ENCODE measurements at regions not wholly inside any gene's neighbourhood (a gene's known extent, or its start where the extent isn't known, plus 50 kb on each side); places are given as distances from the start of the nearest gene placed in this dataset.
"Not testable (repeated sequence)": the region's sequence is repeated elsewhere in the genome, so short reads cannot be mapped to it uniquely, and the experiment has no call there.

GRCh38 chrX:734362-734761, 103.8 kb downstream of the SHOX start:
- no peak for DNase-seq (ENCODE audit: low read depth)

- DNase-seq (ENCODE audit: low read depth), result no peak
Measured at GRCh38 chrX:733961-734360, 103.4 kb downstream of the SHOX start.

GRCh38 chrX:729583-730409, 99.2 kb downstream of the SHOX start:
- DNase-seq (ENCODE audit: low read depth), result no peak

- DNase-seq (ENCODE audit: low read depth), result not testable (repeated sequence)
Measured at GRCh38 chrX:729101-729500, 98.5 kb downstream of the SHOX start.

- DNase-seq (ENCODE audit: low read depth), result not testable (repeated sequence)
Measured at GRCh38 chrX:728639-729038, 98.0 kb downstream of the SHOX start.

- DNase-seq (ENCODE audit: low read depth), result no peak
Measured at GRCh38 chrX:727738-728621, 97.4 kb downstream of the SHOX start.

GRCh38 chrX:725971-726370, 95.4 kb downstream of the SHOX start:
- DNase-seq (ENCODE audit: low read depth), result no peak

GRCh38 chrX:724256-724655, 93.7 kb downstream of the SHOX start:
- no peak for DNase-seq (ENCODE audit: low read depth)

GRCh38 chrX:723781-724180, 93.2 kb downstream of the SHOX start:
- no peak for DNase-seq (ENCODE audit: low read depth)

GRCh38 chrX:721354-721753, 90.8 kb downstream of the SHOX start:
- DNase-seq (ENCODE audit: low read depth), result no peak

GRCh38 chrX:720825-721224, 90.2 kb downstream of the SHOX start:
- no peak for DNase-seq (ENCODE audit: low read depth)

GRCh38 chrX:720250-720649, 89.7 kb downstream of the SHOX start:
- DNase-seq (ENCODE audit: low read depth), result no peak

- DNase-seq (ENCODE audit: low read depth), result peak; percentile 75
Measured at GRCh38 chrX:716136-716535, 85.5 kb downstream of the SHOX start.

- no peak for DNase-seq (ENCODE audit: low read depth)
Measured at GRCh38 chrX:714131-714530, 83.5 kb downstream of the SHOX start.

All from stromal cell of bone marrow (primary cell).